KMS-11 (cell line): ENCODE measurements at regions not wholly inside any gene's neighbourhood (a gene's known extent, or its start where the extent isn't known, plus 50 kb on each side); places are given as distances from the start of the nearest gene placed in this dataset.

Experiments used
- H2AFZ ChIP-seq: fragments of 200-600 bp; sonication (generic); 2 replicates; pipeline ENCODE4 v1.6.1; 2016; ENCODE audit warnings: antibody characterized with exemption, mixed run types, low read depth
- H3K27ac ChIP-seq: fragments of 200-600 bp; sonication (generic); 2 replicates; pipeline ENCODE4 v1.6.1; 2016; ENCODE audit warnings: mild to moderate bottlenecking, mixed run types
- H3K27me3 ChIP-seq: fragments of 200-600 bp; sonication (generic); 2 replicates; pipeline ENCODE4 v1.6.1; 2017; ENCODE audit warnings: mild to moderate bottlenecking, low read depth, mixed run types, moderate library complexity; ENCODE audit not compliant: insufficient read depth
- H3K36me3 ChIP-seq: fragments of 200-600 bp; sonication (generic); 2 replicates; pipeline ENCODE4 v1.6.1; 2017; ENCODE audit warnings: mild to moderate bottlenecking, mixed run types; ENCODE audit not compliant: insufficient read depth
- H3K4me1 ChIP-seq: fragments of 200-600 bp; sonication (generic); 2 replicates; pipeline ENCODE4 v1.6.1; 2016; ENCODE audit warnings: mild to moderate bottlenecking, low read depth, mixed run types; ENCODE audit not compliant: poor library complexity, severe bottlenecking
- H3K4me2 ChIP-seq: fragments of 200-600 bp; sonication (generic); 2 replicates; pipeline ENCODE4 v1.7.0; 2016; ENCODE audit warnings: mild to moderate bottlenecking, mixed run types
- H3K4me3 ChIP-seq: fragments of 200-600 bp; sonication (generic); IDR thresholded peaks from 2 replicates; pipeline ENCODE4 v1.6.1; 2017; ENCODE audit warnings: low read depth, low read length, mixed read lengths; ENCODE audit not compliant: insufficient read depth
- H3K79me2 ChIP-seq: fragments of 200-600 bp; sonication (generic); 2 replicates; pipeline ENCODE4 v1.6.1; 2016; ENCODE audit warnings: low read depth, mixed run types; ENCODE audit not compliant: insufficient read depth
- H3K9ac ChIP-seq: fragments of 200-600 bp; sonication (generic); 2 replicates; pipeline ENCODE4 v1.6.1; 2016; ENCODE audit warnings: mild to moderate bottlenecking, mixed run types
- H4K20me1 ChIP-seq: fragments of 200-600 bp; sonication (generic); 2 replicates; pipeline ENCODE4 v1.6.1; 2016; ENCODE audit warnings: mild to moderate bottlenecking, mixed run types; ENCODE audit not compliant: insufficient read depth
- TF ChIP-seq, protein P1 (sequence below): fragments of 200-600 bp; sonication (generic); conservative IDR thresholded peaks from 2 replicates; pipeline ENCODE4 v1.6.1; 2017; ENCODE audit warnings: low read depth, mild to moderate bottlenecking, antibody characterized with exemption, low read length, moderate library complexity, mixed read lengths

GRCh38 chr1:38272515-38272914 is 225.9 kb upstream of the POU3F1 start:
- H2AFZ ChIP-seq: no peak overlapping the region
- TF ChIP-seq, protein P1, sequence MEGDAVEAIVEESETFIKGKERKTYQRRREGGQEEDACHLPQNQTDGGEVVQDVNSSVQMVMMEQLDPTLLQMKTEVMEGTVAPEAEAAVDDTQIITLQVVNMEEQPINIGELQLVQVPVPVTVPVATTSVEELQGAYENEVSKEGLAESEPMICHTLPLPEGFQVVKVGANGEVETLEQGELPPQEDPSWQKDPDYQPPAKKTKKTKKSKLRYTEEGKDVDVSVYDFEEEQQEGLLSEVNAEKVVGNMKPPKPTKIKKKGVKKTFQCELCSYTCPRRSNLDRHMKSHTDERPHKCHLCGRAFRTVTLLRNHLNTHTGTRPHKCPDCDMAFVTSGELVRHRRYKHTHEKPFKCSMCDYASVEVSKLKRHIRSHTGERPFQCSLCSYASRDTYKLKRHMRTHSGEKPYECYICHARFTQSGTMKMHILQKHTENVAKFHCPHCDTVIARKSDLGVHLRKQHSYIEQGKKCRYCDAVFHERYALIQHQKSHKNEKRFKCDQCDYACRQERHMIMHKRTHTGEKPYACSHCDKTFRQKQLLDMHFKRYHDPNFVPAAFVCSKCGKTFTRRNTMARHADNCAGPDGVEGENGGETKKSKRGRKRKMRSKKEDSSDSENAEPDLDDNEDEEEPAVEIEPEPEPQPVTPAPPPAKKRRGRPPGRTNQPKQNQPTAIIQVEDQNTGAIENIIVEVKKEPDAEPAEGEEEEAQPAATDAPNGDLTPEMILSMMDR: no peak
- H3K27ac ChIP-seq: no peak overlapping the region
- H3K27me3 ChIP-seq: peaks cover 4% of the 10 kb centered on the region; the same call in 1 of the 2 replicates
- H3K79me2 ChIP-seq: no peaks in the 10 kb centered on the region
- H4K20me1 ChIP-seq: no peaks in the 10 kb centered on the region
- H3K4me1 ChIP-seq: no peaks in the 10 kb centered on the region
- H3K36me3 ChIP-seq: no peaks in the 10 kb centered on the region
- H3K9ac ChIP-seq: no peak overlapping the region
- no peak overlapping the region for H3K4me2 ChIP-seq
- H3K4me3 ChIP-seq: no peak overlapping the region

DNA sequence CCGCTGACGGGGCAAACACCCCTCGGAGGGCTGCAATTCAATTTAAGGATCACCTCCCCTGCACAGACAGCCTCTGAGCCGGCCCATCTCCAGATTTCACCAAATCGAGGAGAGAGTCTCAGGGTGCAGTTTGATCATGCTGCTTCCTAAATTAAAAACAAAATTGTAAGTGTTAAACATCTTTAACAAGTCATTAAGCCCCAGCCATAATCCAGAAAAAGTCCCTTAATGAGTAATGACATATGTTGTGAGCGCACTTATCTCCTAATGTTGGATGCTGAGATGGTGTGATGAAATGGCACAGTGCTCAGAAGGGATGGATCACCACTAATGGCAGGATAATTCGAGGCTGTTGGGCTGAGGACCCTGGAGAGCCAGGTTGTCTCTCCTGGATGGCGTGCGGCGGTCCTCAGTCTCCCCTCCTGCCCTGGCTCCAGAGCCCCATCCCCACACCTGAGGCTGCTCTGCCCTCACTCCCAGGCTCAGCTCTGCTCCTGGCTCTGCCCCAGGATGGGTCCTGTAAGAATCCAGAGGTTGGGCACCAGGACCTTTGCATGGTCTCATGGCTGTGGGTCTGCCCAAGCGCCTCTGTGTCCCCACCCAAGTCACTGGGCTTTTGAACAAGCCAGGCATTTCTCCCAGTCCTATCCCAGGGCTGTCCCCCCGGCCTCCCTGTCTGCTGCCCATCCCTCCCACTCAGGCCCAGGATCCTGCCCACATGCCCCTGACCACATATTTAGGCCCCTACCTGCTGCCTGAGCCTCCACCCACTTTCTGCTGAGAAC is 224.4 kb upstream of the POU3F1 start:
- H3K79me2 ChIP-seq: no peaks in the 10 kb centered on the region
- H3K36me3 ChIP-seq: no peaks in the 10 kb centered on the region
- peaks cover 4% of the 10 kb centered on the region; the same call in 1 of the 2 replicates for H3K27me3 ChIP-seq
- no peak overlapping the region for H3K9ac ChIP-seq
- no peak overlapping the region for H2AFZ ChIP-seq
- H3K4me1 ChIP-seq: no peaks in the 10 kb centered on the region
- TF ChIP-seq, protein P1: no peak
- H3K4me2 ChIP-seq: no peak overlapping the region
- no peak overlapping the region for H3K27ac ChIP-seq
- no peaks in the 10 kb centered on the region for H4K20me1 ChIP-seq
- H3K4me3 ChIP-seq: no peak overlapping the region

GRCh38 chr1:38269923-38270848 is 223.6 kb upstream of the POU3F1 start:
- Histone ChIP-seq H2AFZ (no peak overlapping the region), H3K9ac (no peak overlapping the region), H3K27ac (no peak overlapping the region), H3K4me3 (no peak overlapping the region), H3K27me3 (peaks cover 4% of the 10 kb centered on the region; the same call in 1 of the 2 replicates), H3K4me2 (no peak overlapping the region), H3K4me1 (no peaks in the 10 kb centered on the region), H3K79me2 (no peaks in the 10 kb centered on the region), H3K36me3 (no peaks in the 10 kb centered on the region), H4K20me1 (no peaks in the 10 kb centered on the region)
- TF ChIP-seq, protein P1: no peak

- H4K20me1 ChIP-seq: no peaks in the 10 kb centered on the region
- TF ChIP-seq, protein P1: no peak
- no peaks in the 10 kb centered on the region for H3K4me1 ChIP-seq
- no peak overlapping the region for H2AFZ ChIP-seq
- no peak overlapping the region for H3K27ac ChIP-seq
- no peak overlapping the region for H3K4me3 ChIP-seq
- no peaks in the 10 kb centered on the region for H3K36me3 ChIP-seq
- H3K9ac ChIP-seq: no peak overlapping the region
- no peaks in the 10 kb centered on the region for H3K79me2 ChIP-seq
- no peak overlapping the region for H3K4me2 ChIP-seq
- peaks cover 4% of the 10 kb centered on the region; the same call in 1 of the 2 replicates for H3K27me3 ChIP-seq
Measured at GRCh38 chr1:38268226-38268625, 221.6 kb upstream of the POU3F1 start.
